HFFc6 (cell line): ENCODE measurements at regions not wholly inside any gene's neighbourhood (a gene's known extent, or its start where the extent isn't known, plus 50 kb on each side); places are given as distances from the start of the nearest gene placed in this dataset.

Experiments used
- DNase-seq: peaks from one replicate; pipeline ENCODE4 v3.0.0-alpha.2; 2018
- H3K27ac Mint-ChIP-seq: 2 replicates; pipeline ENCODE4 v1.8.0; 2020; ENCODE audit warnings: mild to moderate bottlenecking, mixed read lengths
- H3K27me3 Mint-ChIP-seq: 2 replicates; pipeline ENCODE4 v1.8.0; 2021; ENCODE audit warnings: mild to moderate bottlenecking, moderate library complexity, mixed read lengths; ENCODE audit not compliant: insufficient read depth
- H3K36me3 Mint-ChIP-seq: 2 replicates; pipeline ENCODE4 v1.8.0; 2021; ENCODE audit warnings: low read depth, mixed read lengths
- H3K4me1 Mint-ChIP-seq: 2 replicates; pipeline ENCODE4 v1.8.0; 2020; ENCODE audit warnings: low read depth, mixed read lengths
- H3K4me3 Mint-ChIP-seq: 2 replicates; pipeline ENCODE4 v1.8.0; 2020; ENCODE audit warnings: mild to moderate bottlenecking, moderate library complexity, mixed read lengths
- H3K9me3 Mint-ChIP-seq: 2 replicates; pipeline ENCODE4 v1.8.0; 2020; ENCODE audit warnings: mild to moderate bottlenecking, mixed read lengths
- CTCF ChIP-seq: fragments of 200-600 bp; sonication (generic); IDR thresholded peaks from 2 replicates; pipeline ENCODE4 v1.5.0; 2021; ENCODE audit warnings: antibody characterized with exemption, mild to moderate bottlenecking

- no peaks in the 10 kb centered on the region for H3K27me3 Mint-ChIP-seq
- H3K4me3 Mint-ChIP-seq, result no peak overlapping the region
- no peak for TF ChIP-seq CTCF
Measured at GRCh38 chr9:28799876-28800275, 1226.6 kb upstream of the C9orf72 start.

GRCh38 chr9:28801144-28801799 is 1228.0 kb upstream of the C9orf72 start:
- Mint-ChIP-seq H3K4me3 (no peak overlapping the region), H3K27ac (no peak overlapping the region), H3K9me3 (no peaks in the 10 kb centered on the region; the same call in 1 of the 2 replicates), H3K36me3 (no peaks in the 10 kb centered on the region), H3K4me1 (no peaks in the 10 kb centered on the region), H3K27me3 (no peaks in the 10 kb centered on the region)
- no peak for TF ChIP-seq CTCF
- DNase-seq, result no peak

More at GRCh38 chr9:28799876-28800275, 1226.6 kb upstream of the C9orf72 start:
- DNase-seq, result no peak
- Mint-ChIP-seq H3K4me1 (no peaks in the 10 kb centered on the region), H3K27ac (no peak overlapping the region), H3K36me3 (no peaks in the 10 kb centered on the region), H3K9me3 (peaks cover 4% of the 10 kb centered on the region)

GRCh38 chr9:28805197-28805596 is 1231.9 kb upstream of the C9orf72 start:
- Mint-ChIP-seq H3K4me3 (no peak overlapping the region), H3K4me1 (no peaks in the 10 kb centered on the region), H3K27ac (no peak overlapping the region), H3K27me3 (no peaks in the 10 kb centered on the region), H3K36me3 (no peaks in the 10 kb centered on the region), H3K9me3 (peaks cover 6% of the 10 kb centered on the region)
- no peak for DNase-seq
- no peak for TF ChIP-seq CTCF

- Mint-ChIP-seq H3K4me3 (no peak overlapping the region), H3K36me3 (no peaks in the 10 kb centered on the region), H3K4me1 (no peaks in the 10 kb centered on the region), H3K27ac (no peak overlapping the region), H3K27me3 (no peaks in the 10 kb centered on the region), H3K9me3 (peaks cover 17% of the 10 kb centered on the region)
- no peak for DNase-seq
- no peak for TF ChIP-seq CTCF
Measured at GRCh38 chr9:28808042-28808441, 1234.8 kb upstream of the C9orf72 start.

GRCh38 chr9:28810388-28811075 is 1237.3 kb upstream of the C9orf72 start:
- no peaks in the 10 kb centered on the region for H3K27me3 Mint-ChIP-seq
- no peak for DNase-seq
- H3K4me1 Mint-ChIP-seq, result no peaks in the 10 kb centered on the region
- no peak overlapping the region for H3K27ac Mint-ChIP-seq
- H3K9me3 Mint-ChIP-seq, result peaks cover 22% of the 10 kb centered on the region
- H3K4me3 Mint-ChIP-seq, result no peak overlapping the region
- no peak for TF ChIP-seq CTCF
- H3K36me3 Mint-ChIP-seq, result no peaks in the 10 kb centered on the region
